H1 (cell line): ENCODE measurements at regions not wholly inside any gene's neighbourhood (a gene's known extent, or its start where the extent isn't known, plus 50 kb on each side); places are given as distances from the start of the nearest gene placed in this dataset.

ENCODE experiments used
- CTCF ChIA-PET: fragments of 300-600 bp; sonication (Branson Sonifier 250); formaldehyde crosslinking; loops from one replicate; lab custom pipeline; 2021; ENCODE audit not compliant: partially characterized antibody; lab: Charles Lee
- POLR2A ChIA-PET: fragments of 300-600 bp; sonication (Branson Sonifier 250); formaldehyde crosslinking; loops from one replicate; lab custom pipeline; 2021; ENCODE audit warnings: inconsistent platforms; ENCODE audit not compliant: partially characterized antibody; lab: Charles Lee
- DNase-seq, 2 experiments: peaks; one replicate each; pipeline versions ENCODE4 v3.0.0 to v3.0.0-alpha.2; 2010 to 2022; ENCODE audit warnings: low spot score in 2 of 2, low read depth in 1 of 2, mixed read lengths in 1 of 2
- FAIRE-seq: peaks from 2 replicates; lab custom pipeline; 2011; peaks lifted over from hg19 to GRCh38; lab: Jason Lieb, UNC
- H2AFZ ChIP-seq: 2 replicates; pipeline ENCODE4 v1.8.1; 2012; ENCODE audit warnings: low read length, inconsistent platforms
- H2AK5ac ChIP-seq: 2 replicates; pipeline ENCODE4 v1.6.1; 2013; ENCODE audit warnings: low read depth, low read length
- H2BK120ac ChIP-seq: replicated peaks from 2 replicates; pipeline ENCODE3; 2013; ENCODE audit warnings: low read depth, low read length, inconsistent platforms
- H2BK12ac ChIP-seq: 2 replicates; pipeline ENCODE4 v1.6.1; 2013; ENCODE audit warnings: low read depth, low read length
- H2BK15ac ChIP-seq: 2 replicates; pipeline ENCODE4 v1.6.1; 2013; ENCODE audit warnings: low read length
- H2BK20ac ChIP-seq: 2 replicates; pipeline ENCODE4 v1.6.1; 2013; ENCODE audit warnings: low read length
- H2BK5ac ChIP-seq: 2 replicates; pipeline ENCODE4 v1.6.1; 2013; ENCODE audit warnings: low read depth, low read length
- H3K14ac ChIP-seq: 2 replicates; pipeline ENCODE4 v1.6.1; 2013; ENCODE audit warnings: inconsistent platforms; ENCODE audit not compliant: insufficient read length
- H3K18ac ChIP-seq: 2 replicates; pipeline ENCODE4 v1.6.1; 2013; ENCODE audit warnings: low read length; ENCODE audit errors: extremely low read depth
- H3K23ac ChIP-seq: 2 replicates; pipeline ENCODE4 v1.6.1; 2013; ENCODE audit warnings: inconsistent platforms; ENCODE audit not compliant: insufficient read length
- H3K23me2 ChIP-seq: 2 replicates; pipeline ENCODE4 v1.6.1; 2013; ENCODE audit warnings: low read depth, low read length
- H3K27ac ChIP-seq: 2 replicates; pipeline ENCODE4 v1.6.1; 2011; ENCODE audit warnings: low read depth, low read length, inconsistent platforms
- H3K27me3 ChIP-seq, 4 experiments: replicated peaks in 1 of 4; 1 replicate in 1 of 4; 2 replicates in 3 of 4; pipeline versions ENCODE4 v1.6.1 to v1.8.1; 2011 to 2013; ENCODE audit warnings: low read length in 3 of 4, mild to moderate bottlenecking in 3 of 4, inconsistent platforms in 2 of 4, mixed read lengths in 2 of 4, moderate library complexity in 1 of 4; ENCODE audit not compliant: control insufficient read depth in 3 of 4, insufficient read depth in 3 of 4; ENCODE audit errors: extremely low read depth in 1 of 4
- H3K36me3 ChIP-seq, 4 experiments: 2 replicates each; pipeline versions ENCODE4 v1.6.1 to v1.8.1; 2011 to 2013; ENCODE audit warnings: mild to moderate bottlenecking in 4 of 4, low read length in 3 of 4, moderate library complexity in 2 of 4, control low read depth in 1 of 4, inconsistent platforms in 1 of 4; ENCODE audit not compliant: insufficient read depth in 4 of 4, control insufficient read depth in 2 of 4
- H3K4ac ChIP-seq: replicated peaks from 2 replicates; pipeline ENCODE3; 2013; ENCODE audit warnings: low read length, low read depth, mixed read lengths, inconsistent platforms; ENCODE audit not compliant: insufficient read length
- H3K4me1 ChIP-seq, 4 experiments: replicated peaks in 1 of 4; 1 replicate in 1 of 4; 2 replicates in 3 of 4; pipeline versions ENCODE4 v1.6.1 to v1.8.1; 2011 to 2013; ENCODE audit warnings: low read length in 3 of 4, inconsistent platforms in 2 of 4, mixed read lengths in 1 of 4; ENCODE audit not compliant: insufficient read depth in 4 of 4, control insufficient read depth in 3 of 4
- H3K4me2 ChIP-seq, 2 experiments: 2 replicates each; pipeline versions ENCODE4 v1.6.1 to v1.8.1; 2011 to 2013; ENCODE audit warnings: low read depth in 2 of 2, low read length in 2 of 2, control low read depth in 1 of 2, inconsistent platforms in 1 of 2, mild to moderate bottlenecking in 1 of 2; ENCODE audit not compliant: insufficient read depth in 1 of 2
- H3K4me3 ChIP-seq, 4 experiments: fragments of 200-600, 300-600 bp in 1 of 4; sonication (generic), shearing (Covaris generic), sonication (Bioruptor Twin) in 1 of 4; 2 replicates each; pipeline versions ENCODE4 v1.5.1 to v1.8.1; 2011 to 2016; ENCODE audit warnings: low read length in 4 of 4, low read depth in 3 of 4, control low read depth in 2 of 4, inconsistent platforms in 2 of 4, mild to moderate bottlenecking in 2 of 4, mixed read lengths in 1 of 4, moderate library complexity in 1 of 4; ENCODE audit not compliant: insufficient read depth in 2 of 4; ENCODE audit errors: extremely low read depth in 1 of 4
- H3K56ac ChIP-seq: replicated peaks from 2 replicates; pipeline ENCODE3; 2013; ENCODE audit warnings: low read depth, mild to moderate bottlenecking, mixed read lengths, low read length, inconsistent platforms; ENCODE audit not compliant: insufficient read length
- H3K79me1 ChIP-seq: 2 replicates; pipeline ENCODE4 v1.6.1; 2013; ENCODE audit warnings: low read depth, low read length, control low read depth
- H3K79me2 ChIP-seq, 2 experiments: 2 replicates each; pipeline versions ENCODE4 v1.6.1 to v1.8.1; 2012 to 2013; ENCODE audit warnings: low read length in 2 of 2, mild to moderate bottlenecking in 2 of 2, inconsistent platforms in 1 of 2; ENCODE audit not compliant: insufficient read depth in 2 of 2, control insufficient read depth in 1 of 2
- H3K9ac ChIP-seq, 4 experiments: replicated peaks in 1 of 4; 1 replicate in 1 of 4; 2 replicates in 3 of 4; pipeline versions ENCODE4 v1.6.1 to v1.8.1; 2011 to 2013; ENCODE audit warnings: low read depth in 3 of 4, low read length in 3 of 4, control low read depth in 2 of 4, mild to moderate bottlenecking in 2 of 4, moderate library complexity in 2 of 4, inconsistent platforms in 1 of 4; ENCODE audit errors: extremely low read depth in 1 of 4
- H3K9me3 ChIP-seq, 2 experiments: 2 replicates each; pipeline versions ENCODE4 v1.6.1 to v1.8.1; 2012 to 2013; ENCODE audit warnings: mild to moderate bottlenecking in 2 of 2, moderate library complexity in 2 of 2, control low read depth in 1 of 2, inconsistent platforms in 1 of 2, low read depth in 1 of 2, low read length in 1 of 2, mixed read lengths in 1 of 2; ENCODE audit not compliant: insufficient read depth in 2 of 2
- H4K20me1 ChIP-seq, 2 experiments: replicated peaks in 1 of 2; 2 replicates each; pipeline versions ENCODE3 to v1.8.1; 2011 to 2013; ENCODE audit warnings: inconsistent platforms in 2 of 2, low read length in 2 of 2, mild to moderate bottlenecking in 1 of 2; ENCODE audit not compliant: insufficient read depth in 2 of 2, control insufficient read depth in 1 of 2
- H4K5ac ChIP-seq: 2 replicates; pipeline ENCODE4 v1.6.1; 2013; ENCODE audit warnings: low read length, low read depth, mixed read lengths, inconsistent platforms; ENCODE audit not compliant: insufficient read length
- H4K8ac ChIP-seq: 2 replicates; pipeline ENCODE4 v1.8.0; 2013; ENCODE audit warnings: mild to moderate bottlenecking, moderate library complexity, low read length, inconsistent platforms; ENCODE audit not compliant: insufficient read depth; ENCODE audit errors: extremely low read depth
- H4K91ac ChIP-seq: replicated peaks from 2 replicates; pipeline ENCODE3; 2013; ENCODE audit warnings: low read length, mixed read lengths, inconsistent platforms; ENCODE audit not compliant: insufficient read length
- ATF2 ChIP-seq: IDR thresholded peaks from 2 replicates; pipeline ENCODE4 v1.6.1; 2012; ENCODE audit warnings: low read length, inconsistent platforms
- CBX8 ChIP-seq: fragments of 300-800, 300-1000 bp; sonication (generic); IDR thresholded peaks from 2 replicates; pipeline ENCODE4 v1.7.1; 2016; ENCODE audit warnings: low read depth, low read length, borderline replicate concordance
- CTCF ChIP-seq, 3 experiments: IDR thresholded peaks; 1 replicate in 2 of 3; 2 replicates in 1 of 3; pipeline versions ENCODE4 v1.5.1 to v1.6.1; 2011; ENCODE audit warnings: low read length in 3 of 3, mild to moderate bottlenecking in 3 of 3, inconsistent platforms in 2 of 3, low read depth in 1 of 3, moderate library complexity in 1 of 3; ENCODE audit not compliant: insufficient read depth in 1 of 3; ENCODE audit errors: control extremely low read depth in 1 of 3
- GABPA ChIP-seq: IDR thresholded peaks from 2 replicates; pipeline ENCODE4 v1.6.1; 2011; ENCODE audit warnings: mild to moderate bottlenecking, low read length, moderate library complexity, borderline replicate concordance; ENCODE audit not compliant: insufficient read depth
- KDM1A ChIP-seq: fragments of 200-600, 300-600 bp; sonication (generic); IDR thresholded peaks from 2 replicates; pipeline ENCODE4 v1.7.1; 2016; ENCODE audit warnings: mild to moderate bottlenecking, low read length, borderline replicate concordance
- POLR2AphosphoS5 ChIP-seq: IDR thresholded peaks from 2 replicates; pipeline ENCODE4 v1.6.1; 2011; ENCODE audit warnings: low read depth, low read length
- RFX5 ChIP-seq: IDR thresholded peaks from 2 replicates; pipeline ENCODE4 v1.6.1; 2011; ENCODE audit warnings: low read depth, low read length, improper control_type of control experiment, borderline replicate concordance
- TEAD4 ChIP-seq: IDR thresholded peaks from 2 replicates; pipeline ENCODE4 v1.6.1; 2012; ENCODE audit warnings: low read depth, low read length, inconsistent platforms, mixed read lengths
- WGBS, 2 experiments: shearing (Covaris generic) in 1 of 2; methylation state at CpG; one replicate each; pipeline versions ENCODE4 v1.1.6 to v1.1.7; 2013 to 2015; ENCODE audit warnings: low lambda C conversion rate in 2 of 2, mixed read lengths in 2 of 2, inconsistent platforms in 1 of 2, low coverage in 1 of 2, missing lambda C conversion rate in 1 of 2; ENCODE audit not compliant: insufficient replicate concordance in 2 of 2, insufficient coverage in 1 of 2, insufficient read length in 1 of 2; ENCODE audit errors: extremely low coverage in 1 of 2, missing lambda C conversion rate in 1 of 2; 5-methylcytosine and 5-hydroxymethylcytosine counted together

- no peak for TF ChIP-seq CBX8
Observed at GRCh38 chr14:35174342-35174741, 52.0 kb downstream of the PRORP start (continued).

GRCh38 chr14:35180179-35180578 is 57.8 kb downstream of the PRORP start:
- no peak overlapping the region for H3K14ac ChIP-seq
- H2AFZ ChIP-seq = no peak overlapping the region
- H2AK5ac ChIP-seq = no peak overlapping the region
- no peaks in the 10 kb centered on the region for H4K20me1 ChIP-seq
- H2BK20ac ChIP-seq = no peak overlapping the region
- no peak overlapping the region for H3K4me2 ChIP-seq
- H4K91ac ChIP-seq = no peak overlapping the region
- H3K4me3 ChIP-seq = no peak overlapping the region
- H4K8ac ChIP-seq = no peak overlapping the region
- H3K18ac ChIP-seq = no peak overlapping the region
- no peaks in the 10 kb centered on the region; a peak in 1 of 8 replicates for H3K36me3 ChIP-seq
- no peak overlapping the region for H3K9ac ChIP-seq
- H3K4ac ChIP-seq = no peak overlapping the region
- no peak overlapping the region for H3K23ac ChIP-seq
- no peak overlapping the region for H2BK15ac ChIP-seq
- no peaks in the 10 kb centered on the region for H3K9me3 ChIP-seq
- peaks cover 1% of the 10 kb centered on the region; the same call in 1 of the 2 replicates for H3K23me2 ChIP-seq
- DNase-seq = no peak
- H4K5ac ChIP-seq = no peak overlapping the region
- H3K79me1 ChIP-seq = no peaks in the 10 kb centered on the region
- no peak overlapping the region for H3K56ac ChIP-seq
- 85% methylated on average over 7 of the region's 7 CpGs; no CpG with 5 or more reads in 1 of the 2 experiments for WGBS, 2 experiments
- CTCF ChIA-PET = no interaction called here
- no peak overlapping the region for H2BK12ac ChIP-seq
- no peaks in the 10 kb centered on the region for H3K27me3 ChIP-seq
- no peak overlapping the region for H3K27ac ChIP-seq
- H2BK120ac ChIP-seq = no peak overlapping the region
- no peaks in the 10 kb centered on the region for H3K79me2 ChIP-seq
- no peak for FAIRE-seq
- H3K4me1 ChIP-seq = no peaks in the 10 kb centered on the region
- POLR2A ChIA-PET = no interaction called here
- no peak overlapping the region for H2BK5ac ChIP-seq
- TF ChIP-seq POLR2AphosphoS5 = no peak
- TF ChIP-seq GABPA = no peak
- no peak for TF ChIP-seq CTCF (IDR thresholded peaks at IDR 0.05; ENCODE audit: control extremely low read depth in 1 of 3, insufficient read depth in 1 of 3, low read depth in 1 of 3, low read length in 3 of 3)
- no peak for TF ChIP-seq TEAD4
- no peak for TF ChIP-seq ATF2
- no peak for TF ChIP-seq KDM1A
- TF ChIP-seq RFX5 = no peak
